HG02973 (cell line): ENCODE measurements at regions not wholly inside any gene's neighbourhood (a gene's known extent, or its start where the extent isn't known, plus 50 kb on each side); places are given as distances from the start of the nearest gene placed in this dataset.
"Not testable (repeated sequence)": the region's sequence is repeated elsewhere in the genome, so short reads cannot be mapped to it uniquely, and the experiment has no call there.

Experiments
- ATAC-seq: cut with Tn5 transposase; IDR thresholded peaks from one replicate; pipeline ENCODE4 v1.9.1; 2021; ENCODE audit warnings: moderate library complexity; ENCODE audit not compliant: unreplicated experiment

GRCh38 chr15:35693286-35693685 lies 147.3 kb upstream of the DPH6 start:
- ATAC-seq: no peak

- ATAC-seq: no peak
These were observed 147.9 kb upstream of the DPH6 start for GRCh38 chr15:35693886-35694285.

- ATAC-seq: no peak
These were observed 149.0 kb upstream of the DPH6 start for GRCh38 chr15:35695003-35695402.

GRCh38 chr15:35696767-35697231 lies 150.8 kb upstream of the DPH6 start:
- no peak for ATAC-seq

- no peak for ATAC-seq
These were observed 151.8 kb upstream of the DPH6 start for GRCh38 chr15:35697549-35698299.

- no peak for ATAC-seq
These were observed 152.4 kb upstream of the DPH6 start for GRCh38 chr15:35698331-35698730.

GRCh38 chr15:35698966-35699575 lies 153.1 kb upstream of the DPH6 start:
- ATAC-seq: no peak

GRCh38 chr15:35700091-35700593 lies 154.2 kb upstream of the DPH6 start:
- not testable (repeated sequence) for ATAC-seq

DNA sequence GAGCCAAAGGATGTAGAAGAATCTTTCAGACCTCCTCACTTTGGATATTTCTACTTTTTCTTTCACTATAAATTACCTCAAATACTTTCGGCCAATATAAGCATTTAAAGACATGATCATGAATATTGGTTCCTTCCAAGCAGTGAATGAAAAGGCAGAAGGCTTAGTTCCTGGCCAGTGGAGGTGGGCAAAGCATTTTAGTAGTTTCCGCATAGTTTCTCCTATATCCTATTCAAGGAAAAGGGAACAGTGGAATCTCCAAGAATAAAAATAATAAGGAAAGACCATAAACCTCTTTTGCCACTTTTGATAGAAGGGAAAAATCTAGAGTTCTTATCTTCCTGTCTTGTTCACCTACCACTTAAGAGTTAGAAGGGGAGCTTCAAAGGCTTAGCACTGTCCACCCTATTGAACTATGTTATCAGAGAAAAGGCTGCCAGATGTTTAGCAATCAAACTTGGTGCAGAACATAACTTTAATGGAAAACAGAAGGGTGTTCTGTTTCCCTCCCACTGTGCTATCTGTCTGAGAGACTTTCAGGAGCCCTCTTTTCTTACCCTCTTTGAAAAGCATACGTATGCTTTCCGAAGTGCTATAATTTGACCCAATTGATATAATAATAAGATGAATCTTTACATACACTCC lies 155.6 kb upstream of the DPH6 start:
- ATAC-seq: no peak

- ATAC-seq: no peak
These were observed 157.1 kb upstream of the DPH6 start for GRCh38 chr15:35702946-35703495.

- ATAC-seq: no peak
These were observed 159.3 kb upstream of the DPH6 start for GRCh38 chr15:35705030-35705883.

- no peak for ATAC-seq
These were observed 160.1 kb upstream of the DPH6 start for GRCh38 chr15:35705884-35706585.

GRCh38 chr15:35712956-35713355 lies 167.0 kb upstream of the DPH6 start:
- no peak for ATAC-seq

DNA sequence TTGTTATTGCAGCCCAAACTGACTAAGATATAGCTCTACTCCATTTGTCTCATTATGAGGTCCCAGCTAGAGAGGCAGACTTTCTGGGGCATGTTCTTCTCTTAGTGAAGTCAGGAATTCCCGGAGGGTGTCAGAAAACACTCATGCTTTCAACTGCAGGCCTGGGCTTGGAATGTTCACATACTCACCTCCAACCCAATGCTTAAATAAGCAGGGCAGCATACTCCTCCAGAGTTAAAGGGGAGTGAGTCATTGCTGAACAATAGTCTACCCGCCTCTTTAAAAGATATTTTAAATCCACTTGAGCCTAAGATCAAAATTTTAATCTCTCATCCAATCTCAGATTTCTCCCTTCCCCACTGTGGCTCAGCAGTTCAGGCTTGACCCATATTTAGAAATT lies 167.8 kb upstream of the DPH6 start:
- ATAC-seq: no peak

- no peak for ATAC-seq
These were observed 171.8 kb upstream of the DPH6 start for GRCh38 chr15:35717721-35718120.

GRCh38 chr15:35720019-35720418 lies 174.1 kb upstream of the DPH6 start:
- ATAC-seq: no peak

DNA sequence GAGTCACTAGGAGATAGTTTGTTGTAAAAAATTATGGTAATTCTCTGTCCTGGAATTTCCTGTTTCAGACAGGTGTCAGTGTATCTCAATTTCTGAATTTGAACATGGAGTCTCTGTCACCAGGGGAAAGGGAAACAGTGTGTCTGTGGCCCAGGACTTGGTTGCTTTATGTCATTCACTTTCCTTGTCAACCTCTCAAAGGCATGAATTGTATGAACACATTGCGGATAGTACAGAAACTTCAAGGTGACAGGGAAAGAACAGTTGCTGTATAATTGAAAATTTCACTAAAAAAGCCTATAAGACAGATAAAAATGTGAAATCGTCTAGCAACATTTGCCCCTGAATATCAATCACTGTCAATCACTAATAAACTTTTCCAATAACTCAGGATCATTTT lies 175.0 kb upstream of the DPH6 start:
- ATAC-seq: no peak

DNA sequence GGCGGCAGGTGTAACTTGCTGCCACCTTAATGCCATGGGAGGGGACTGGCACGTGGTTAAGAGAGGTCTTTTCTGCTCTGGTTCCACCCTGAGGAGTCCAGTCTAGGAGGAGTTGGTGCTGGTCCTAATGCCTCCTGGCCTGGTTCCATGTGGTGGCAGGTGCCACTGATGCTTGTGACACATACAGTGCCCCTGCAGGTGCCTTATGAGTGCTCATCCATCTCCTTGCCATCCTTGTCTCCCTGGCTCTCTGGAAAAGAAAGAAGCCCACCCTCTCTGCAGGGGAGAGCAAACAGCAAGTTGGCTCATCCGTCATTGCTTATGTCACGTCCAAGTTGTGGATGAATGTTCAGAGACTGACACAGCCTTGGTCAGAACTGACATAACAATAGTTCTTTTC lies 175.8 kb upstream of the DPH6 start:
- no peak for ATAC-seq

DNA sequence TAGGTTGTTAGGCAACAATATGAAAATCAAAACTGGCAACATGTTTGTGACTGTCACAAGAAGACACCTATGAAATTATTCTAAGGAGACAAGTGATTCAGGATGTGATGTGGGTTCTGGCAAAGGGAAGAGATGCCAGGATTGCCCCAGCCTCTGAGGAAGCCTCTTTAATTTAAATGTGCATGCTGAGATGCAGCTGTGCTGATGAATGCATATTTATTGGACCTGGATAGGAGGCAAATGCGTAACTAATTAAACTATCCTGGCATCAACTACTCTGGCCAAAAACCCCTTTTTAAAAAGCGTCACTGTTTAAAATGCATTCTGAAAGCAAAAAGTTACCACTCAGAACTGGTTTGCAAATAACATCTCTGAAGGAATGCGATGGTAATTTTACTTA lies 176.5 kb upstream of the DPH6 start:
- ATAC-seq: no peak
